SK-N-SH (cell line): ENCODE measurements at regions not wholly inside any gene's neighbourhood (a gene's known extent, or its start where the extent isn't known, plus 50 kb on each side); places are given as distances from the start of the nearest gene placed in this dataset.

Experiments used
- CTCF ChIA-PET: fragments of 300-600, 350-600 bp; formaldehyde crosslinking; extraction: SDS; loops from one replicate; lab custom pipeline; 2021; lab: Yijun Ruan, JAX
- POLR2A ChIA-PET: fragments of 350-600 bp; sonication (Branson Sonifier 250); formaldehyde crosslinking; extraction: SDS; loops from one replicate; lab custom pipeline; 2020; ENCODE audit warnings: antibody characterized with exemption, inconsistent platforms; lab: Yijun Ruan, JAX
- DNase-seq: peaks from one replicate; pipeline ENCODE4 v3.0.0; 2012
- H2AFZ ChIP-seq: fragments of 200-600 bp; sonication (generic); 2 replicates; pipeline ENCODE4 v1.8.1; 2016; ENCODE audit warnings: antibody characterized with exemption, mild to moderate bottlenecking, low read depth
- H3F3A ChIP-seq: fragments of 200-600 bp; sonication (generic); replicated peaks from 2 replicates; pipeline ENCODE3; 2016; ENCODE audit warnings: antibody characterized with exemption, mild to moderate bottlenecking; ENCODE audit not compliant: insufficient read depth
- H3K27ac ChIP-seq, 2 experiments: fragments of 200-500 bp in 1 of 2; fragments of 200-600 bp in 1 of 2; sonication (Bioruptor generic) in 1 of 2; sonication (generic), shearing (Covaris generic) in 1 of 2; 2 replicates each; pipeline versions ENCODE4 v1.5.1 to v1.6.1; 2014 to 2016; ENCODE audit warnings: low read depth in 2 of 2, inconsistent platforms in 1 of 2, low read length in 1 of 2, mild to moderate bottlenecking in 1 of 2, mixed read lengths in 1 of 2
- H3K27me3 ChIP-seq: fragments of 200-600 bp; sonication (generic), shearing (Covaris generic); 2 replicates; pipeline ENCODE4 v1.6.1; 2016; ENCODE audit warnings: mixed run types; ENCODE audit not compliant: insufficient read depth
- H3K36me3 ChIP-seq, 2 experiments: fragments of 200-500 bp in 1 of 2; fragments of 200-600 bp in 1 of 2; sonication (Bioruptor generic) in 1 of 2; sonication (generic) in 1 of 2; replicated peaks in 1 of 2; 2 replicates each; pipeline versions ENCODE3 to v1.5.1; 2014 to 2016; ENCODE audit warnings: low read length in 1 of 2, mild to moderate bottlenecking in 1 of 2; ENCODE audit not compliant: insufficient read depth in 2 of 2, control insufficient read depth in 1 of 2
- H3K4me1 ChIP-seq, 2 experiments: fragments of 200-500 bp in 1 of 2; fragments of 200-600 bp in 1 of 2; sonication (Bioruptor generic) in 1 of 2; sonication (generic), shearing (Covaris generic) in 1 of 2; 2 replicates each; pipeline versions ENCODE4 v1.5.1 to v1.6.1; 2014 to 2016; ENCODE audit warnings: low read depth in 1 of 2, low read length in 1 of 2, mixed run types in 1 of 2; ENCODE audit not compliant: insufficient read depth in 2 of 2, control insufficient read depth in 1 of 2
- H3K4me2 ChIP-seq: fragments of 200-600 bp; sonication (generic), shearing (Covaris generic); 2 replicates; pipeline ENCODE4 v1.6.1; 2017; ENCODE audit warnings: mixed run types
- H3K4me3 ChIP-seq, 2 experiments: fragments of 200-500 bp in 1 of 2; fragments of 200-600 bp in 1 of 2; sonication (Bioruptor generic) in 1 of 2; sonication (generic), shearing (Covaris generic) in 1 of 2; 2 replicates each; pipeline versions ENCODE4 v1.5.1 to v1.8.1; 2014 to 2016; ENCODE audit warnings: low read depth in 2 of 2, inconsistent platforms in 1 of 2, low read length in 1 of 2, mild to moderate bottlenecking in 1 of 2, mixed read lengths in 1 of 2, moderate library complexity in 1 of 2
- H3K79me2 ChIP-seq: fragments of 200-600 bp; sonication (generic); 2 replicates; pipeline ENCODE4 v1.8.1; 2017; ENCODE audit warnings: mild to moderate bottlenecking; ENCODE audit not compliant: insufficient read depth
- H3K9ac ChIP-seq: fragments of 200-600 bp; sonication (generic); 2 replicates; pipeline ENCODE4 v1.6.1; 2017; ENCODE audit warnings: mixed run types
- H3K9me2 ChIP-seq: fragments of 200-600 bp; sonication (generic); 2 replicates; pipeline ENCODE4 v1.6.1; 2017; ENCODE audit warnings: mixed run types
- H3K9me3 ChIP-seq: fragments of 200-600 bp; sonication (generic); 2 replicates; pipeline ENCODE4 v1.6.1; 2017; ENCODE audit warnings: mixed run types, mild to moderate bottlenecking, moderate library complexity
- H4K20me1 ChIP-seq: fragments of 200-600 bp; sonication (generic); 2 replicates; pipeline ENCODE4 v1.6.1; 2017; ENCODE audit warnings: mild to moderate bottlenecking, mixed run types; ENCODE audit not compliant: insufficient read depth
- ELF1 ChIP-seq: IDR thresholded peaks from 2 replicates; pipeline ENCODE4 v1.4.0; 2012
- EP300 ChIP-seq, 2 experiments: IDR thresholded peaks; 2 replicates each; pipeline versions ENCODE4 v1.4.0 to v1.6.1; 2012; ENCODE audit warnings: borderline replicate concordance in 1 of 2, low read depth in 1 of 2, low read length in 1 of 2
- FOXJ3 ChIP-seq: sonication (generic); formaldehyde crosslinking; IDR thresholded peaks from 2 replicates; pipeline ENCODE4 v1.5.1; 2020; ENCODE audit warnings: mild to moderate bottlenecking, missing genetic modification reagents
- GATA2 ChIP-seq: sonication (generic); formaldehyde crosslinking; IDR thresholded peaks from 2 replicates; pipeline ENCODE4 v1.5.0; 2020; ENCODE audit warnings: mild to moderate bottlenecking, missing genetic modification reagents
- MAX ChIP-seq: IDR thresholded peaks from 2 replicates; pipeline ENCODE4 v1.4.0; 2012; ENCODE audit warnings: low read depth
- MEF2A ChIP-seq: IDR thresholded peaks from 2 replicates; pipeline ENCODE4 v1.4.0; 2012; ENCODE audit warnings: low read depth, borderline replicate concordance
- NFIC ChIP-seq: IDR thresholded peaks from 2 replicates; pipeline ENCODE4 v1.4.0; 2012; ENCODE audit warnings: borderline replicate concordance
- NRF1 ChIP-seq: IDR thresholded peaks from 2 replicates; pipeline ENCODE4 v1.6.1; 2012; ENCODE audit warnings: low read depth, mild to moderate bottlenecking, low read length
- RCOR1 ChIP-seq: fragments of 150-350 bp; IDR thresholded peaks from 2 replicates; pipeline ENCODE4 v1.6.1; 2017; ENCODE audit warnings: antibody characterized with exemption, low read length
- RXRA ChIP-seq: IDR thresholded peaks from 2 replicates; pipeline ENCODE4 v1.4.0; 2012; ENCODE audit warnings: low read depth, mild to moderate bottlenecking, borderline replicate concordance
- WGBS: methylation state at CpG from one replicate; pipeline ENCODE4 v1.1.6; 2017; ENCODE audit warnings: low lambda C conversion rate; 5-methylcytosine and 5-hydroxymethylcytosine counted together
- TF ChIP-seq, protein P1 (sequence below): IDR thresholded peaks from 2 replicates; pipeline ENCODE4 v1.6.1; 2012; ENCODE audit warnings: mild to moderate bottlenecking, low read depth, low read length, moderate library complexity
- TF ChIP-seq, protein P2 (sequence below): fragments of 150-350 bp; IDR thresholded peaks from 2 replicates; pipeline ENCODE4 v1.6.1; 2017; ENCODE audit warnings: antibody characterized with exemption, low read length, low read depth, borderline replicate concordance

DNA sequence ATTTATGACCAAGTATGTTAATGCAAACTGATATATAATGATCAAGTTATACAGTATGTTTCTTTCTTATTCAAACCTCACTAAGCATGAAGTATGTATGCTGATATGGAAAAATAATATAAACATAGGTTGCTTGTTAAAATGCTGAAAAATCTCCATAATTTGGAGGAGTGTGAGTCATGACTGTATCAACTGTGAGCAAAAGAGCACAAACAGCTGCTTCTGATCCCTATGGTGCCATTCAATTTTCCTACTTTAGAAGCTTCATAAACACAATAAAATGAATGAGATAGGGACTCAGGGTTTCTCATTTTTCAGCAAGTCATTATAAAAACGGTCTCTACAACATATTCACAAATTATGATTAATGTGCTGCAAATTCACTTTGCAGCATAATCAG is 129.9 kb upstream of the TFPI start:
- no peak overlapping the region for H3K27ac ChIP-seq
- H3K9ac ChIP-seq = no peak overlapping the region
- H3K4me2 ChIP-seq = no peak overlapping the region
- H3K36me3 ChIP-seq = no peaks in the 10 kb centered on the region
- ChIA-PET CTCF (no interaction called here), POLR2A (no interaction called here)
- H3K9me3 ChIP-seq = no peaks in the 10 kb centered on the region
- 48% methylated on average over 1 of the region's 1 CpG for WGBS
- no peaks in the 10 kb centered on the region for H3K79me2 ChIP-seq
- TF ChIP-seq MAX (no peak), ELF1 (no peak), MEF2A (no peak)
- TF ChIP-seq, protein P1, sequence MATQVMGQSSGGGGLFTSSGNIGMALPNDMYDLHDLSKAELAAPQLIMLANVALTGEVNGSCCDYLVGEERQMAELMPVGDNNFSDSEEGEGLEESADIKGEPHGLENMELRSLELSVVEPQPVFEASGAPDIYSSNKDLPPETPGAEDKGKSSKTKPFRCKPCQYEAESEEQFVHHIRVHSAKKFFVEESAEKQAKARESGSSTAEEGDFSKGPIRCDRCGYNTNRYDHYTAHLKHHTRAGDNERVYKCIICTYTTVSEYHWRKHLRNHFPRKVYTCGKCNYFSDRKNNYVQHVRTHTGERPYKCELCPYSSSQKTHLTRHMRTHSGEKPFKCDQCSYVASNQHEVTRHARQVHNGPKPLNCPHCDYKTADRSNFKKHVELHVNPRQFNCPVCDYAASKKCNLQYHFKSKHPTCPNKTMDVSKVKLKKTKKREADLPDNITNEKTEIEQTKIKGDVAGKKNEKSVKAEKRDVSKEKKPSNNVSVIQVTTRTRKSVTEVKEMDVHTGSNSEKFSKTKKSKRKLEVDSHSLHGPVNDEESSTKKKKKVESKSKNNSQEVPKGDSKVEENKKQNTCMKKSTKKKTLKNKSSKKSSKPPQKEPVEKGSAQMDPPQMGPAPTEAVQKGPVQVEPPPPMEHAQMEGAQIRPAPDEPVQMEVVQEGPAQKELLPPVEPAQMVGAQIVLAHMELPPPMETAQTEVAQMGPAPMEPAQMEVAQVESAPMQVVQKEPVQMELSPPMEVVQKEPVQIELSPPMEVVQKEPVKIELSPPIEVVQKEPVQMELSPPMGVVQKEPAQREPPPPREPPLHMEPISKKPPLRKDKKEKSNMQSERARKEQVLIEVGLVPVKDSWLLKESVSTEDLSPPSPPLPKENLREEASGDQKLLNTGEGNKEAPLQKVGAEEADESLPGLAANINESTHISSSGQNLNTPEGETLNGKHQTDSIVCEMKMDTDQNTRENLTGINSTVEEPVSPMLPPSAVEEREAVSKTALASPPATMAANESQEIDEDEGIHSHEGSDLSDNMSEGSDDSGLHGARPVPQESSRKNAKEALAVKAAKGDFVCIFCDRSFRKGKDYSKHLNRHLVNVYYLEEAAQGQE = no peak
- no peaks in the 10 kb centered on the region for H3F3A ChIP-seq
- no peaks in the 10 kb centered on the region for H3K9me2 ChIP-seq
- H2AFZ ChIP-seq = no peak overlapping the region
- no peak for DNase-seq
- no peak overlapping the region for H3K4me3 ChIP-seq
- no peaks in the 10 kb centered on the region; a peak in 1 of 4 replicates for H3K4me1 ChIP-seq
- H4K20me1 ChIP-seq = no peaks in the 10 kb centered on the region
- no peaks in the 10 kb centered on the region for H3K27me3 ChIP-seq

DNA sequence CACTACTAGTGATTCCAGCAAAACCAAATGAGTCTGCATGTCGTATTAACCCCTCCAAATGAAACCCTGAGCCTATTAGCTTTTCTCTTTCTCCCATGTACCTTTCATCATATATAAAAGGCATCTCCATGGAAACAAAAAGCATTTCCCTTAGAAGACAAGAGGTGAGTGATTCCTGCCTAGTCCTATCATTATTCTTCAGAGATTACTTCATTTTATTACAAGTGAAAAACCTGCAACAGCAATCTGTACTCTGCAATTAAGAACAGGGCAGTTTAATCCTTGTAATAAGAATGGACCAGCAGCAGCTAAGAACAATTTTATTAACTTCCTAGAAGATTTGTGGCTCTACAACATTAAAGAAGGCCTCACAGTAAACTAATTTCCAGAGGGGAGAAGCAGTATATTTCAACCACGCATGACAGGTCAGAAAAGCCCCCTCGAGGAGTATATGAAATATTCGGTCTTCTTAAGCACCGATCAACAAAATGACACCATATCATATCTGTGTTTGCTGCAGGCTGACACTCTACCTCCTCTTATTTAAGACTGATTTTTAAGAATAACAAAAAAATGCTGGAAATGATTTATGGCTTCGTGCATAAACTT is 132.3 kb upstream of the TFPI start:
- DNase-seq = no peak
- H3F3A ChIP-seq = peaks cover 5% of the 10 kb centered on the region
- TF ChIP-seq RCOR1 = no peak
- H3K9ac ChIP-seq = no peak overlapping the region
- WGBS = 87% methylated on average over 6 of the region's 6 CpGs
- no peak overlapping the region for H3K4me2 ChIP-seq
- H3K27ac ChIP-seq = no peak overlapping the region
- CTCF ChIA-PET = no interaction called here
- H3K9me2 ChIP-seq = no peaks in the 10 kb centered on the region
- no peaks in the 10 kb centered on the region for H3K9me3 ChIP-seq
- H3K4me1 ChIP-seq = no peaks in the 10 kb centered on the region; a peak in 1 of 4 replicates
- H4K20me1 ChIP-seq = no peaks in the 10 kb centered on the region
- H2AFZ ChIP-seq = no peak overlapping the region
- POLR2A ChIA-PET = no interaction called here
- no peak overlapping the region for H3K4me3 ChIP-seq
- H3K79me2 ChIP-seq = no peaks in the 10 kb centered on the region
- H3K27me3 ChIP-seq = no peaks in the 10 kb centered on the region
- no peaks in the 10 kb centered on the region for H3K36me3 ChIP-seq

DNA sequence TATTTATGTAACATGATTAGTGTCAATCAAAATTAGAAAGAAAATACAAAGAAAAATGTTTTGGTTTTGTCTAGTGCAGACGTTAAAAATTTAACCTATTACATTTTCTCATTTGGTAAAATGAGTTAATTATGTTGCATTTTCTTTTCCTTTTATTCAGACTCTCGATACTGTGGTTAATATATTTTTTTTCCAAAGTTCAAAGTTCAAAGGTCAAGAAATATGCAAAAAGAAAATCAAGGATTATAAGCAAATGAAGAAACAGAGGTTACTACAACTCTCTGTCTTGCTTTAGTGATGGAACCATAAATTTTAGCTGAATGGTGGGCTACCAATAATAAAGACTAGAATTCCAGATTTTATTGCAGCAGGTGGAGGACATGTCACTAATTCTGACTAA is 133.3 kb upstream of the TFPI start:
- CTCF ChIA-PET = no interaction called here
- Histone ChIP-seq H3K4me2 (no peak overlapping the region), H3K36me3 (no peaks in the 10 kb centered on the region), H4K20me1 (no peaks in the 10 kb centered on the region), H3K27me3 (no peaks in the 10 kb centered on the region), H3K9me2 (no peaks in the 10 kb centered on the region), H3F3A (peaks cover 5% of the 10 kb centered on the region), H3K79me2 (no peaks in the 10 kb centered on the region), H2AFZ (no peak overlapping the region), H3K9ac (no peak overlapping the region), H3K4me1 (no peaks in the 10 kb centered on the region; a peak in 1 of 4 replicates), H3K27ac (no peak overlapping the region), H3K9me3 (no peaks in the 10 kb centered on the region; the same call in 1 of the 2 replicates), H3K4me3 (no peak overlapping the region)
- POLR2A ChIA-PET = no interaction called here
- WGBS = 80% methylated on average over 2 of the region's 2 CpGs
- DNase-seq = no peak
- TF ChIP-seq NRF1 (no peak), FOXJ3 (CRISPR knock-in tag) (no peak), EP300 (IDR thresholded peaks at IDR 0.05; ENCODE audit: borderline replicate concordance in 1 of 2, low read depth in 1 of 2, low read length in 1 of 2) (no peak), MAX (no peak), GATA2 (CRISPR knock-in tag) (no peak), NFIC (no peak), RXRA (no peak)
- TF ChIP-seq, protein P1 = no peak
- TF ChIP-seq, protein P2, sequence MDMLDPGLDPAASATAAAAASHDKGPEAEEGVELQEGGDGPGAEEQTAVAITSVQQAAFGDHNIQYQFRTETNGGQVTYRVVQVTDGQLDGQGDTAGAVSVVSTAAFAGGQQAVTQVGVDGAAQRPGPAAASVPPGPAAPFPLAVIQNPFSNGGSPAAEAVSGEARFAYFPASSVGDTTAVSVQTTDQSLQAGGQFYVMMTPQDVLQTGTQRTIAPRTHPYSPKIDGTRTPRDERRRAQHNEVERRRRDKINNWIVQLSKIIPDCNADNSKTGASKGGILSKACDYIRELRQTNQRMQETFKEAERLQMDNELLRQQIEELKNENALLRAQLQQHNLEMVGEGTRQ = no peak
